ENCODE measurements at regions not wholly inside any gene's neighbourhood (a gene's known extent, or its start where the extent isn't known, plus 50 kb on each side); places are given as distances from the start of the nearest gene placed in this dataset.

DNA sequence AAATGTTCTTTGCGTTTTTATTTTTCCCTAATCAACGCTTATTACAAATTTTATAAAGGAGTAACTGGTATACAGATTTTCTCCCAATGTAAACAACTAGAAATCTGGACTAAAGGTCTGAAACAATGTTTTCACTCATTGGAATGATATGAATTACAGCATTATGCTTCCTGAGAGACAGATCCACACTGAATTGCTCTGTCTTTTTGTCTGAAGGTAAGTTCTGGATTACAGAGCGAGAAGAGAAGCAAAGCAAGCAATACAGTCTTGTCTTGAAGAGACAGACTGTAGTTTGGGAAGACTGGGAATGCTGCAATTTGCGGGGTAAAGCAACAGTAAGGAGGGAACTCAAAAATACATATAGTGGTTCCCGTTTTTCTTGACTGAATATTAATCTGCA is 262.2 kb upstream of the PABPC4L start:
- Histone ChIP-seq H3K9me3 (no peaks in the 10 kb centered on the region), H3K4me1 (no peaks in the 10 kb centered on the region), H3K36me3 (no peaks in the 10 kb centered on the region), H3K27me3 (no peaks in the 10 kb centered on the region), H3K27ac (no peak overlapping the region), H3K4me3 (no peak overlapping the region)
- ATAC-seq, result no peak
- TF ChIP-seq POLR2AphosphoS5 (IDR thresholded peaks at IDR 0.05), result no peak
- no peak for TF ChIP-seq EP300 (IDR thresholded peaks at IDR 0.05)
- TF ChIP-seq, protein P1, sequence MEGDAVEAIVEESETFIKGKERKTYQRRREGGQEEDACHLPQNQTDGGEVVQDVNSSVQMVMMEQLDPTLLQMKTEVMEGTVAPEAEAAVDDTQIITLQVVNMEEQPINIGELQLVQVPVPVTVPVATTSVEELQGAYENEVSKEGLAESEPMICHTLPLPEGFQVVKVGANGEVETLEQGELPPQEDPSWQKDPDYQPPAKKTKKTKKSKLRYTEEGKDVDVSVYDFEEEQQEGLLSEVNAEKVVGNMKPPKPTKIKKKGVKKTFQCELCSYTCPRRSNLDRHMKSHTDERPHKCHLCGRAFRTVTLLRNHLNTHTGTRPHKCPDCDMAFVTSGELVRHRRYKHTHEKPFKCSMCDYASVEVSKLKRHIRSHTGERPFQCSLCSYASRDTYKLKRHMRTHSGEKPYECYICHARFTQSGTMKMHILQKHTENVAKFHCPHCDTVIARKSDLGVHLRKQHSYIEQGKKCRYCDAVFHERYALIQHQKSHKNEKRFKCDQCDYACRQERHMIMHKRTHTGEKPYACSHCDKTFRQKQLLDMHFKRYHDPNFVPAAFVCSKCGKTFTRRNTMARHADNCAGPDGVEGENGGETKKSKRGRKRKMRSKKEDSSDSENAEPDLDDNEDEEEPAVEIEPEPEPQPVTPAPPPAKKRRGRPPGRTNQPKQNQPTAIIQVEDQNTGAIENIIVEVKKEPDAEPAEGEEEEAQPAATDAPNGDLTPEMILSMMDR (IDR thresholded peaks at IDR 0.05), result no peak
- TF ChIP-seq POLR2A (IDR thresholded peaks at IDR 0.05), result no peak
- 72 to 91% methylated on average over 5 of the region's 5 CpGs for WGBS, 2 donors (ENCODE audit: low coverage in 1 of 2)

DNA sequence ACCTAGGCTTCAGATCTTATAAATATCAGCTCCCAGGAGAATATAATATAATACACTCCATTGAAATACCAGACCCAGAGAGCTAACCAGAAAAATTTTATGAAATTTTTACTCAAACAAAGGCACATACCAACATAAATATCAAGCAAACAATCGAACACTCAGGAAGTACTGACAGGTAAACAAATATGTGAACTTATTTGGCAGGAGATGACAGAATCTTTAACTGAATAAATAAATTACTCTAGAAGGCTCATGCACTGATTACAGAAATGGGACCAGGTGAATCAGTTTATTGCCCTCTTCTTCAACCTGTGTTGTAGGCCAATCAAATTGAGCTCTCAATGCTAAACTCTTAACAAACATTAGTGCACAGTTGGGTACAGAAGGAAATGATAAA is 225.2 kb upstream of the PABPC4L start:
- H3K4me1 ChIP-seq, result no peaks in the 10 kb centered on the region
- ATAC-seq, result no peak
- H3K27me3 ChIP-seq, result no peaks in the 10 kb centered on the region
- WGBS, 2 donors (ENCODE audit: low coverage in 1 of 2), result 70 to 88% methylated on average over 1 of the region's 1 CpG
- no peaks in the 10 kb centered on the region for H3K9me3 ChIP-seq
- no peaks in the 10 kb centered on the region for H3K36me3 ChIP-seq
- no peak for TF ChIP-seq POLR2AphosphoS5 (IDR thresholded peaks at IDR 0.05)
- no peak for TF ChIP-seq EP300 (IDR thresholded peaks at IDR 0.05)
- H3K4me3 ChIP-seq, result no peak overlapping the region
- no peak overlapping the region for H3K27ac ChIP-seq

DNA sequence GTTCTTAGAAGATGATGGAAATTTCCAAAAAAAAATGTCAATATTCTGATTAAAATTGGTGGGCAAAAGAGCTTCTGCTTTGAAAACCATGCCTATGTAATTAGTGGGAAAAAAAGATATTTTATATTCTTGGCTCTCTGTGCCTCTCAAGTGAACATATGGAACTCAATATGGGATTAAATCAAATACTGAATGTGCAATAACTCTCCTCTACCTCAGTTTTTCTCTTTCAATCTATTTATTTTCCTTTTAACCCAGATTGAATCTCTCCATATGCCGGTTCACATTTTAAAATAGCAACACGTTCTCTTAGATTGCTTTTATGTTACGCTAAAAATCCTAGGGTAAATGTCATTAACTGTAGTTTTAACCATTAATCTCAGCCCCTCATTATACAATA is 224.2 kb upstream of the PABPC4L start:
- Histone ChIP-seq H3K4me1 (no peaks in the 10 kb centered on the region), H3K27me3 (no peaks in the 10 kb centered on the region), H3K27ac (no peak overlapping the region), H3K4me3 (no peak overlapping the region), H3K36me3 (no peaks in the 10 kb centered on the region), H3K9me3 (no peaks in the 10 kb centered on the region)
- no peak for ATAC-seq
- 54 to 73% methylated on average over 3 of the region's 3 CpGs for WGBS, 2 donors (ENCODE audit: low coverage in 1 of 2)
- TF ChIP-seq POLR2AphosphoS5 (IDR thresholded peaks at IDR 0.05) (no peak), EP300 (IDR thresholded peaks at IDR 0.05) (no peak), POLR2A (IDR thresholded peaks at IDR 0.05) (no peak)
- TF ChIP-seq, protein P1 (IDR thresholded peaks at IDR 0.05), result no peak

DNA sequence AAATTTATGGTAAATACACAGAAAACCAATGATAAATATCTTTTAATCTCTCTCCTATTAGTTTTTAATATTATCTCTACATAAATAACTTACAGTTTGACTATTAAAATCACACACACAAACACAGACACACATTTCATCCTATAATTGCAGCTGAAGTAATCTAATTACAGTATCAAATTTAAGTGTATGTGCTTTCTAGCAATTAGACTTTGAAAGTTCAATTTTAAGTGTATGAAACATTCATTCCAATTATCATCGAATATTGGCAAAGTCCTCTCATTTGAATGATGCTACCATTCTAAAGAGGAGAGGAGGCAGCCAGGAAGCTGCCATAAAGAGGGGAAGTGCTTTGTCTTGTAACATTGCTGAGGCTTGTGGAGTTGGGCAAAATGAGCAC is 221.2 kb upstream of the PABPC4L start:
- ATAC-seq, result no peak
- Histone ChIP-seq H3K27me3 (no peaks in the 10 kb centered on the region), H3K4me1 (no peaks in the 10 kb centered on the region), H3K9me3 (no peaks in the 10 kb centered on the region), H3K36me3 (no peaks in the 10 kb centered on the region), H3K27ac (no peak overlapping the region), H3K4me3 (no peak overlapping the region)
- TF ChIP-seq POLR2AphosphoS5 (IDR thresholded peaks at IDR 0.05) (no peak), EP300 (IDR thresholded peaks at IDR 0.05) (no peak), POLR2A (IDR thresholded peaks at IDR 0.05) (no peak)
- TF ChIP-seq, protein P1 (IDR thresholded peaks at IDR 0.05), result no peak
- 39 to 50% methylated on average over 1 of the region's 1 CpG for WGBS, 2 donors (ENCODE audit: low coverage in 1 of 2)

DNA sequence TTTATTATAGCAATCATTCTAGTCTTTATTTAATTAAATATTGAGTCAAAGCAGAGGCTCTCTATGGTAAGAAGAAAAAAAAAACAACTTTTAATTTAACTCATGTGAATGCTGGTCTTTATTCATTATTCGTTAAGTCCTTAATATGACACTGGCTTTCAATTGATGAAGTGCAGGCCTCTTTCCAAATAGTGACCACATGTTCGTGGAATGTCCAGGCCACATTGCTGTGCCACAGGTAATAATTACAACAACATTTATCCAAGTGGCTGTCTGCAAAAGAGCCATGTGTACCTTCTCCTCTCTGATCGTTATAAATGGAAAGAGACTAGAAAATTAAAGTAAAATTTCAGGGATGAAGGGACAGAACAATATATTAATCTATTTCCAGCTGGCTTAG is 220.1 kb upstream of the PABPC4L start:
- H3K4me3 ChIP-seq, result no peak overlapping the region
- TF ChIP-seq POLR2AphosphoS5 (IDR thresholded peaks at IDR 0.05), result no peak
- TF ChIP-seq, protein P1 (IDR thresholded peaks at IDR 0.05), result no peak
- TF ChIP-seq POLR2A (IDR thresholded peaks at IDR 0.05), result no peak
- no peak for TF ChIP-seq EP300 (IDR thresholded peaks at IDR 0.05)
- H3K4me1 ChIP-seq, result no peaks in the 10 kb centered on the region
- H3K27ac ChIP-seq, result no peak overlapping the region
- no peaks in the 10 kb centered on the region for H3K36me3 ChIP-seq
- H3K9me3 ChIP-seq, result no peaks in the 10 kb centered on the region
- no peak for ATAC-seq
- H3K27me3 ChIP-seq, result no peaks in the 10 kb centered on the region
- WGBS, 2 donors (ENCODE audit: low coverage in 1 of 2), result 44 to 53% methylated on average over 3 of the region's 3 CpGs

Data from gastroesophageal sphincter (tissue), 4 donors.